ENCODE measurements at regions not wholly inside any gene's neighbourhood (a gene's known extent, or its start where the extent isn't known, plus 50 kb on each side); places are given as distances from the start of the nearest gene placed in this dataset.
"Not testable (repeated sequence)": the region's sequence is repeated elsewhere in the genome, so short reads cannot be mapped to it uniquely, and the experiment has no call there.

DNA sequence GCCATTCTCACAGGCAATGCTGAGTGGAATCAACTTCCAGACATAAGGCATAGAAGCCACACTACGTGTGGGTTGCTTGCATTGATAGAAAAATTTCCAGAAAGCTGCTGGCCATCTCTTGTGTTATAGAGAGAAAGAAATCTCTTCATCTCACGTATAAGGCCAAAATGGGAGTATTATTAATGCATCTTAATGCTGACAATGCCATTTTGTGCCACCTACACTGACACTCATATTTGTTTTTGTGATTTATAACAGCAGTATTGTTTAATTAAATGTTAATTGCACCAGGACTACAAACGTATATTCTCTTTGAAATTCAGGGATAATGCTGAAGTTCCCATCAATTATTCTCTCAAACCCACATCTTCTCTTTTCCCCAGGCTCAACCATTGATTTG, 56.1 kb upstream of the TMEM132D start:
- no peak for FAIRE-seq

DNA sequence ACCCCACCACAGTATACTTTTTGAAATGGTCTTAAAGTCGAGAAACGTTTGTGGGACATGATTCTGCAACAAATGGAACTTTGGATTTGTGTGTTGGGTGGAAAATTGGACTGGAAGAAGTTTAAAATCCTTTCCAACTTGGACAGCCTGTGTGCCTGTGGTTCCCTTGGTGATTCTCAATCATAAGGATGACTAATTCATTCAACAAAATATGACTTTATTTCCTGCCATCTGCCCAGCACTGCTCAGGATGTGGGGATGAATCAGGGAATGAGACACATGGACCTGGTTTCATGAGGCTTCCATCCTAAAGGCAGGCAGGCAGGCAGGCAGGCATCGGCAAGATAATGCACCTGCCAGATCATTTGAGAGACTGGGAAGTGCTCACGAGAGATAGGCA, 57.3 kb upstream of the TMEM132D start:
- FAIRE-seq: no peak

DNA sequence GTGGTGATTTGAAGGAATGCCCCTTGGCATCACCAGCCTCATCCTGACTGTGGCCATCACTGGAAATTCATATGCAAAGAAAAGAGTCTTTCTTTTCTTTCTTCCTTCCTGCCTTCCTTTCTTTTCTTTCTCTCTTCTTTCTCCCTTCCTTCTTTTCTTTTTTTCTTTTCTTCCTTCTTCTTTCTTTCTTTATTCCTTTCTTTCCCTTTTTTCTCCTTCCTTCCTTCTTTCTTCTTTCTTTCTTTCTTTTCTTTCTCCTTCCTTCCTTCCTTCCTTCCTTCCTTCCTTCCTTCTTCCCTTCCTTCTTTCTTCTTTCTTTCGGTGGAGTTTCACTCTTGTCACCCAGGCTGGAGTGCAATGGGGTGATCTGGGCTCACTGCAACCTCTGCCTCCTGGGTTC, 58.0 kb upstream of the TMEM132D start:
- no peak for FAIRE-seq

DNA sequence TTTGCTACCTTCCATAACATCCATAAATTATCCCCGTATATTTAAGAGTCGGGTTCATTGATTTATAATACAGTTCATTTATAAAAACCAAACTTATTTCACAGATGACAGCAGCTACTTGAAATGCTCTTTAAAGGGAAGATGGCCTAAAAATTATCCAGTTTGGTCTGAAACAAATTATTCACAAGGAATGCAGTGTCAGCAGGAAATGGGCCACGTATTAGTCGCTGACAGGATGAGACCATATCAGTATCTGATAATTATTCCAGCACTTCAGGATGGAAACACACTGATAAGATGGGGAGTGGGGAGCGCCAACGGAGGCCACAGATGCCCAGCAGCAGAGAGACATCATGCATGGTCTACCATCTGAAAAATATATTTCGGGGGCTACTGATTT, 60.5 kb upstream of the TMEM132D start:
- FAIRE-seq: no peak

DNA sequence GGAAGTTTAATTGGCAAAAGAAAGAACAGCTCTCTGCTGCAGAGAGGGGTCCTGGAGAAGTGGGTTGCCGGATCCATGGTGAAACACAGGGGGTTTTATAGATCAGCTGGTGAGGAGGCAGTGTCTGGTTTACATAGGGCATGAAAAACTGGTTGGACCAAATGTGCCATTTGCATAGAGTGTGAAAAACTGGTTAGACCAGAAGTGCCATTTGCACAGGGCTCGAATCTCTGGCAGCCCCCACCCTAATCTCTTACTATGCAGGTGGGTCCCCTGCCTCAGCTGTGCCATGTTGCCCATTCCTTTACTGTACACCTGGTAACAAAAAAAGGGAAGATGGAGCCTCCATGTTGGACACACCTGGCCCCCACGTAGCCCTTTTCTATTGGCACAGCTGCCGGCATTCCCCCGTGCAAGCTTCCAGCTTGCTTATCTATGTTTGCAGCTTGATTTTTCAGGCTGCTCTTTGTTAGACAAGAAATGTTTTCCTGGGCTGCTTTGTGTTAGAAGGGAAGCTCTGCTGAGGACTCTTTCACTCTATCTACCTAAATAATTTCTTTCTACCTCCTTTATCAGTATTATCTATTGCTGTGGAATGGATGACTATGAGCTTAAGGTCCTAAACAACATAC, 61.1 kb upstream of the TMEM132D start:
- FAIRE-seq: no peak

DNA sequence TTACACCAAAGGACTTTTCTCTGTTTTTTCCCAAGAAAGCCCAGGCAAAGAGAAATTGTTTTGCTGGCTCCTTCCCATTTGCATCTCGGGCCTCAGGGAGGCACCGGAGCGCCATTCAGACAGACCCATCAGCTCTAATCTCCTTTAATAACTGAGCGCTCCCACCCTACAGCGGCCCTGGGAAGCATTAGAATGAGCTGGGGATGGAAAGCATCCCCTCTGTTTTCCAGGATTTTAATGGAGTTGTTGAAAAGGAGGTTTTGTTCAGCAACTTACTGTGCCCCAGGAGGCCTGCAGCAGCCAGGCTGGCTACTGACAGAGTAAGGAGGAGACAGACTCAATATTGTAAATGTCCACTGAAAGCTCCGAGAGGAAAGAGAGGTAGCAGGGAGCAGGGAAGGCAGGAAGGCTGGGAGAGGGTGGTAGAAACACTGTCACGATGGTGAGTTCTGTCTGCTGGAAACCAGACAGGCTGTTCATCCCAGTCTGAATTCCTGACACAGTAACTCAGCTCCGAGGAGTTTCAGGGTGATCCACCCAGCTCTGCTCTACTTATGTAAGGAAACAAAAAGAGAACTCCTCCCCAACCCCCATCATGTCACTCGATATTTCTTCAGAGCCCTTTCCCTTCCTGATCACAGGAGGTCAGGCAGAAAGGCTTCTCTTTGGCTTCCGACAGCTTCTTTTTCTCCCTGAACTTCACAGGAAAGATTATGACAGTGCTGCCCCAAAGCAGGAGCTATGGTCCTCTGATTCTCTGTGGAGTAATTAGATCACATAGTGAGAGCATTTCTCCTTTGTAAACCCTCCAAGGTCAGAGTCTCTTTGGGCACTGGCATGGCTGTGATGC, 62.5 kb upstream of the TMEM132D start:
- FAIRE-seq: no peak

DNA sequence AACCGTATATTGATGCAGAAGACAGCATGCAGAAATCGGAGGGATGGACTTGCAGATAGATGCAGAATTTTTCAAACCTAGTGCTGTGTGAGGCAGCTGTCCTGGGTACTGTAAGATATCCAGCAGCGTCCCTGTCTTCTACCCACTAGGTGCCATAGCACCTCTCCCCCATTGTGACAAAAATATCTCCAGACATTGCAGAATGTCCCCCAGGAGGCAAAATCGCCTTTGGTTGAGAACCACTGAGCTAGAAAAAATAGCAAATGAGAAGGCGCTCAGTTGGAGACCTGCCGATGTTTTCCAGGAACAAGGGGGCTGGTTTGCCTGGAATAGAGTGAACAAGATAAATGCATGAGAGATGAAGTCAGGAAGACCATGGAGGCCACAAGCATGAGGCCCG, 67.9 kb upstream of the TMEM132D start:
- no peak for FAIRE-seq

DNA sequence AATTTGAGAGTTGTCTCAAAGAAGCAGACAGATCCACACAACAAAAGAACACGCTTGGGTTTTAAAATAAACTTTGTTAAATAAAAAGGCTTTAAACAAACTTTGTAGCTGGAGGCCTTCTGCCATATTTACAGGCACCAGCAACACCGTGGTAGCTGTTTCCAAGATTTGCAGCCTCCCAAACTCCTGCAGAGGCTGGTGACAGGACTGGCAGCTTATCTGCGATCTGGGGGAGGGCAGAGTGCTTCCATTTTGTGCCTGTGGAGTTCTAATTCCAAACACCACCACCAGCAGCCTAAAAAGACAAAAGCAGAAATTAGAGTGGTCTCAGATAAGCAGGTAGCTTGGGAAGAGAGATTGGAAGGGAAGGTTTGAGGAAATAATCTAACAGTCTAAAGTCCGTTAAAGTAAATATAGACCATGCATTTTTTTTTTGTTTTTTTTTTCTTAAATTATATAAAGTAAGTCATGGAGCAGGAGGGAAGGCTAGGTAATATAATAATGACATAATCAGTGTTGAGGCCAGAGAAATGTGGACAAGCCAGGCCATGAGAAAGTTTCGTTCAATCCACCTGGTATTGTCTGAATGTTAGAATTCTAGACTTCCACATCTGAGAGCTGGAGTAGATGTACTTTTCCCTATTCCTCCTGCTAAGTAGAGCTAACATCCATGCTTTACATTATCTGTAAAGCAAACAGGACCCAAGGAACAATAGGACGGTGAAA, 69.6 kb upstream of the TMEM132D start:
- no peak for FAIRE-seq

DNA sequence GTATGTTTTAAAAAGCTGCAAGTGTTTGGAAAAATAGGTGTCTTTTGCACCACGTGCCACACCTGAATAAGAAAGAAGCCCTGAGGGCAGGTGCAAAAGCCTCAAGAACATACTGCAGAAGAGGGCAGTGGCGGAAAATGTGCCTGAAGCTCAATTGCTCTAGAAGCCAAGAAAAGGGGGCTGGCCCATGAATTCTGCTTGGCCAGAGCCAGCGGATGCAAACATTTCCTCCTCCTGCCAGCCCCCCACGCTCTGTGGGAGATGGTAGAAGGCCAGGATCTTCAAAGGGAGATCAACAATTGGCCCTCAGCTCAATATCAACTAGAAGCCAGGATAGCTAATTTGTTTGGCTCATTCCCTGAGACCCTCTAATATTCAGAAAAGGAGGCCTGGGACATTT, 80.3 kb upstream of the TMEM132D start:
- no peak for FAIRE-seq

DNA sequence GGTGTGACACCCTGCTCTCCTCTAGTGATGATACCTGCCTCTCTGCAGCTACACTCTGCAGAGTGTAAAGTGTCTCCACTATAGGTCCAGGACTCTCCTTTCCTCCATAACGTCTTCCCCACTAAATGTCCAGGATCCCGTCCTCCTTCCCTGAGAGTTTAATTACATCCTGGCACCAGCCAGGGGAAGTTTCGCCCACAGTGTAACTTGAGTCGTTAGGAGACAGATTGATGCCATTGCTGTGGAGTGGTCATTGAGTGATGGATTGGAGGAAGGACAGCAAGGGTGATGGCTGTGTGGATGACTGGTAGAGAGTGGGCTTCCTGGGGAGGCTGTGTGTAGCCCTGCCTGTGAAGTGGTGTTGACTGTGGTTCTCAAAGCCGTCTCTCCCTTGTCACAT, 84.0 kb upstream of the TMEM132D start:
- FAIRE-seq: no peak

DNA sequence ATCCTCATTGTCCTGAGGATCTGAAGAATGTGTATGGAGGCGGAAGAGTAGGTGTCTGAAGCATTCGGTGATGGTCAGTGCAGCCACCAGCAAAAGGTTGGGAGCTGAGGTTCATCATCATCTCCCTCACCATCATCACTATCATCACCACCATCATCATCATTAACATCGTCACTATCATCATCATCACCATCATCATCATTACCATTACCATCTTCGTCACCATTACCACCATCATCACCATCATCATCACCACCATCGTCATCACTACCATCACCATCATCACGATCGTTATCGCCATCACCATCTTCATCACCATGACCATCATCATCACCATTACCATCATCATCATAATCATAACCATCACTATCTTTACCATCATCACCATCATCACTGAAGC, 90.8 kb upstream of the TMEM132D start:
- FAIRE-seq: no peak

DNA sequence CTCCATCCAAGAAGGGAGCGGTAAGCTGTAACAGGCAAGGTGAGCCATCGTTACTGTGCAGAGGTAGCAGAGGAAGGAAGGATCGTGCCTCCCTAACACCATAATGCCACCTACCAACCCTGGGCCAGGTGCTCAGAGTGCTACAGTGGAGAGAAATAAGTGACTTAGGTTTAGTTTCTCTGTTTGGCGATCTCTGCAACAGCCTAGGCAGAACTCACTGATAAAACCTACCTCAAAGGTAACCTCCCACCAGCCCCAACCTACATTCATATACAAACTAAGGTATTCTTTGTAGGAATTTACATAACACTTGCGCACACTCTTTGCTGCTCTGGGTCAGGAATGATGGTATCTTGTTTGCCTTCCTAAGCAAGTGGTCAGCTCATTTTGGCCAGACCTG, 93.4 kb upstream of the TMEM132D start:
- FAIRE-seq: no peak

DNA sequence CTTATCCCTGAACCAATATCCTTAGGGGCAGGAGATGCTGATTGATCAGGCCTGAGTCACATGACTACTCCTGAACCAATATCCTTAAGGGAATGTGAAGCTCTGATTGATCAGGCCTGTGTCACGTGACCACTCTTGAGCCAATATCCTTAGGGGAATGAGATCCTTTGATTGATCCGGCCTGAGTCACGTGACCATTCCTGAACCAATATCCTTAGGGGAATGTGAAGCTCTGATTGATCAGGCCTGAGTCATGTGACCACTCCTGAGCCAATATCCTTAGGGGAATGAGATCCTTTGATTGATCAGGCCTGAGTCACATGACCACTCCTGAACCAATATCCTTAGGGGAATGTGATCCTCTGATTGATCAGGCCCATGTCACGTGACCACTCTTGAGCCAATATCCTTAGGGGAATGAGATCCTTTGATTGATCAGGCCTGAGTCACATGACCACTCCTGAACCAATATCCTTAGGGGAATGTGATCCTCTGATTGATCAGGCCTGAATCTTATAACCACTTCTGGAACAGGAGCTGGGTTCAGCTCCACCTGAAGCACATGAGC, 100.6 kb upstream of the TMEM132D start:
- FAIRE-seq: not testable (repeated sequence)

DNA sequence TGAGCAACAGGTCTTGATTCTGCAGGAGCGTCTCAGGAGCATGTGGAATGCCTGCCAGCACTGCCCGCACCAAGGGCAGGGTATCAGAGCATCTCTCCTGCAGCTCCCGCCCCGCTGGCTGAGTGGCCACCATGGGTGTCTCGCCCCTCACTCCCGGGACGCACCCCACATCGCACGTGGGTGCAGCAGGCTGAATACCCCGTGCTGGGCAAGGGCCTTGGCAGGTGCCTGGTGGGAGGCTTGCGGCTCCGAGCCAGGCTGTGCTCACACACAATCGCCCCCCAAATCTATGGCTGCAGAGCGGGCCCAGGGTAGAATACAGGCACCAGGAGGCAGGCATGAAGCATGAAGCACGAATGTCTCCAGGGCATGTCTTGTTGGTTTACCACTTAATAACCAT, 103.9 kb upstream of the TMEM132D start:
- FAIRE-seq: no peak

DNA sequence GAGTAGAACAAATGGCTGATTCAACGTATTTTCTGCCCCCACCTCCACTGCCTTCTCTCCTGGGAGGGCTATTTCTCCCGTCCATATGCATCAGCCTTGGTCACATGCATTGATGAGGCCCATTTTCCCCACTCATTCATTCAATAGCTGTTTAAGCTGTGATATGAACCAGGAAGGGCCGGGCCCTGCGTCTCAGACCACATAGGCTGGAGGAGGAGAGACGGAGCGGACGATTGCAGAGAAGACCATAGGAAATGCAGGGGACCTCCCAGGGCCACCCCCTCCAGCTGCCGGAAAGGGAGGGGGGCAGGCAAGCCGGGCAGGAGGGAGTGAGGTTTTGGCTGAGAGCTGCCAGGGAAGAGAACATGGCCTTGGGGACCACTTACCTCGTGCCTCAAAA, 104.4 kb upstream of the TMEM132D start:
- no peak for FAIRE-seq

DNA sequence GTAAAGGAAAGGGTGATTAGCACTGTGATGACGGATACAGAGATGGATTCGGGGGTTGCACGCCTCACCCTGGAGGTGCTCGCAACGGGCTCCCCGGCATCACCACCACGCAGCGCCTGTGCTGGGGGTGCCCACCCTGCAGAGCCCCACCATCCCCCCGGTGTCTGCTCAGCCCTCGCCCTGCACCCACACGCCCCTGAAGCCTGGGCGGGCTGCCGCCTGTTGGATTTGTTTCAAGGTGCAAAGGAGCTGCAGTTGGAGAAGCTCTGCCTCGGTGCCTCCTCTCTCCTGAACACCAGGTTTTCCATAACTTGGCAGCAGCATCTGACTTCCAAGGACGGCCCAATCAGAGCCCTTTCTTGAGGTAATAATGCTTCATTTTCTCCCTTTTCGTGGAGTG, 106.1 kb upstream of the TMEM132D start:
- FAIRE-seq: no peak

DNA sequence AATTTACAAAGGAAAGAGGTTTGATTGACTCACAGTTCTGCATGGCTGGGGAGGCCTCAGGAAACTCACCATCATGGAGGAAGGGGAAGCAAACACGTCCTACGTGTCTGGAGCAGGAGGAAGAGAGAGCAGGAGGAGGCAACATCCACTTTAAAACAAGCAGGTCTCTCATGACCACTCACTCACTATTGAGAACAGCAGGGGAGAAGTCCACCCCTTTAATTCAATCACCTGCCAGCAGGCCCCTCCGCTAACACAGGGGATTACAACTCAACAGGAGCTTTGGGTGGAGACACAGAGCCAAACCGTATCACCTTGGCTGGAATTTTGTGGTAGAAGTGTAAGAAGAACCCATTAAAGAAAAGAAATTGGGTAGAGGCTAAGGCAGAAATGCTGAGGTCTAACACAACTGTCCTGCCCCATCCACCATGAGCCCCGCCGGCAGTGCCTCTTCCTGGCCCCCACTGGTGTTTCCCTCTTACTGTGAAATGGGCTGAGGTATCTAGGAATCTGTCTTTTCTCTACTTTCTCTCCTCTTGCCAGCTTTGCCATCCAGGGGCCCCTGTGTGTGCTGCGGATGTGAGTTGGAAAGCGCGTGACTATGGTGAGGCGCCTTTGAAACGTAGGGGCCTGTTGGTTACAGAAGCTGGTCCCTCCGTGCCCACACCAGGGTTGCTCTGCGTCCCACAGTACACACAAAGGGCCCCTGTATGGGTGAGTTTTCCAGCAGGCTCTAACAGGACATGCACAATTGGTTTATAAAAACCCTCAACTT, 108.0 kb upstream of the TMEM132D start:
- FAIRE-seq: no peak

DNA sequence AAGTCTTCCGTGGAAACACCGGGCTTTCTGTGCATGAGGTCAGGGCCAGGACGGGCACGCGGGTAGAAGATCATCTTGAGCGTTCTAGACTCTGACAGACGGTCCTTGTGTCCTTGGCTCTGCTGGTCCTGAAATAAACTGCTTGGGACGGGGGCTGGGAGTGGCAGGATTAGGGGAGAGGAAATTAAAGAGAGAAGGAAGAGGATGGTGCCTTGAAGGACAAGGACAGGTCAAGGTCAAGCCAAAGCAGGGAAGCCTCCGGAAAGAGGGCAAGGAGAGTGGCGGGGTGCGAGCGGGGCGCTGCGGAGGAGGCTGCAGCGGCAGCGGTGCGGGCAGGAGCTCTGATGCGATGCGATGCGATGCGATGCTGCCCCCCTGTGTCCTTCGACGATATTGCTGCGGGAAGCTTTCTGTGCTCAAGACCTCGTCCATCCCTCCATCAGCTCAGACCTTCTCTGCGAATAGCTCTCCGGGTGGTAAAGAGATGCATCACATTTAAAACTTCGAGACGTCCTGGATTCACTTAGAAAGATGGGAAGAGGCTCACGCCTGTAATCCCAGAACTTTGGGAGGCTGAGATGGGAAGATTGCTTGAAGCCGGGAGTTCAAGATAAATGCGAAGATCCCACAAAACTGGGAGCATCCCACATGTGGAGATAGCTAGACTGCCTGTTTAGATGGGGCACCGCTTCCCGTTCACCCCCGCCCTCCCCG, 110.1 kb upstream of the TMEM132D start:
- FAIRE-seq: no peak

DNA sequence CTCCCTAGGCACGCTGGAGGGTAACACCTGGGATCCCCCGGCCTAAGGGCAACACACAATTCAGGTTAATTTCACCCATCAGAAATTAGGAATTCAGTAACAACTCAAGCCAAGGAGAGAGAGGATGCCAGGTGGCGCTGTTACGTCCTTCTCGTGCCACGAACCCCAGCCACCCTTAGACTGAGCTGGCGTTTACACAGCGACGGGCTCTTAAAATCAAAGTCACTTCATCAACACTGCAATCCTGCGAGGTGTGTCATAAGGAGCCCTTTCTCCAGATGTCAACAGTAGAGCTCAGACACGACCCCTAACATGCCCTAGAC, 110.6 kb upstream of the TMEM132D start:
- FAIRE-seq: no peak

DNA sequence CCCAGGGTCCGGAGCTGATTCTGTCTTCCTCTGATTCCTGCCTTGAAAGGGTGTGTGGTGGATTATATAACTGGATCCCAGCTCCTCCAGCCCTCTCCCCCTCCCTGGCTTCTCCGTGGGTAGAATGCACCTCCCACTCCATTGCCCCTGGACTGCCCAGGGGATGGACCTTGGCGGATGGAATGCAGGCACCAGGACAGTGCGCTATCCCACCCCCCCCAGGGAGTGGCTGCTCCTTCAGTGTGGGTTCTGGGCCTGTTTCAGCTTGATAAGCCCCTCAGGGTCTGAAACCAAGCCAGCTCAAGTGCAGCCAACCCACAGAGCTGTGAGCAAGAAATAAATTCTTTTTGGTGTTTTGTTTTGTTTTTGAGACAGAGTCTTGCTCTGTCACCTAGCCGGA, 112.4 kb upstream of the TMEM132D start:
- FAIRE-seq: no peak

DNA sequence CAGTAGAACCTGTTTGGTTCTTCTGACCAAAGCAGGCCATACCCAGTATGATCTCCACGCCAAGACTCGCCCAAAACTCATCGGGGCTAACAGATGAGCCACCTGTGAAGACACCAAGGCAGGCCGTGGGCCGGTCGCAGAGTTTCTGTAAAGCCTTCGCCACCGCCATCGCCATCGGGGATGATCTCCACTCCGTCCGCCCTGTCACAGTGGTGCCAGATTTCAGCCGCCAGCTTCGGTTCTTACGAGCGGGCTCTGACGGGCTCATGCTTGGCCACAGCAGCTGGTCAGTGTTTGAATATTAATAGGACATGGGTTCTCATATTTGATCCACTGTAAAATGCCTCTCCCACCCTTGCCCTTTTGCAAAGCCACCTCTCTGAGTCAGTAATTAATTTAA, 113.2 kb upstream of the TMEM132D start:
- no peak for FAIRE-seq

Data from endometrium (tissue), 2 donors.